ENCODE measurements at regions not wholly inside any gene's neighbourhood (a gene's known extent, or its start where the extent isn't known, plus 50 kb on each side); places are given as distances from the start of the nearest gene placed in this dataset.
"Not testable (repeated sequence)": the region's sequence is repeated elsewhere in the genome, so short reads cannot be mapped to it uniquely, and the experiment has no call there.

GRCh38 chr12:74033531-74033930, 504.1 kb upstream of the ATXN7L3B start:
- Histone ChIP-seq H3K27me3 (ENCODE audit: control insufficient read depth, insufficient read depth, low read length) (no peaks in the 10 kb centered on the region), H3K27ac (ENCODE audit: low read depth, low read length) (no peak overlapping the region), H3K9me3 (ENCODE audit: control insufficient read depth, insufficient read depth, low read length) (peaks cover 10% of the 10 kb centered on the region; the same call in 1 of the 2 replicates), H3K4me3 (ENCODE audit: low read depth, low read length) (no peak overlapping the region)
- DNase-seq (ENCODE audit: low read depth, low spot score), result no peak
- ChIA-PET POLR2A (no interaction called here), CTCF (no interaction called here)
- TF ChIP-seq CTCF (IDR thresholded peaks at IDR 0.05; ENCODE audit: low read depth, low read length), result no peak

- H3K4me3 ChIP-seq (ENCODE audit: low read depth, low read length); DNase-seq (ENCODE audit: low read depth, low spot score); H3K27me3 ChIP-seq (ENCODE audit: control insufficient read depth, insufficient read depth, low read length); H3K27ac ChIP-seq (ENCODE audit: low read depth, low read length); CTCF ChIA-PET; POLR2A ChIA-PET: not testable (repeated sequence)
- peaks cover 13% of the 10 kb centered on the region; the same call in 1 of the 2 replicates for H3K9me3 ChIP-seq (ENCODE audit: control insufficient read depth, insufficient read depth, low read length)
These were observed 498.5 kb upstream of the ATXN7L3B start for GRCh38 chr12:74039138-74039537.

GRCh38 chr12:74043343-74043742, 494.3 kb upstream of the ATXN7L3B start:
- TF ChIP-seq CTCF (IDR thresholded peaks at IDR 0.05; ENCODE audit: low read depth, low read length), result no peak
- H3K4me3 ChIP-seq (ENCODE audit: low read depth, low read length), result no peak overlapping the region
- peaks cover 10% of the 10 kb centered on the region; the same call in 1 of the 2 replicates for H3K9me3 ChIP-seq (ENCODE audit: control insufficient read depth, insufficient read depth, low read length)
- H3K27me3 ChIP-seq (ENCODE audit: control insufficient read depth, insufficient read depth, low read length), result no peaks in the 10 kb centered on the region
- no peak overlapping the region for H3K27ac ChIP-seq (ENCODE audit: low read depth, low read length)
- ChIA-PET CTCF (no interaction called here), POLR2A (no interaction called here)
- DNase-seq (ENCODE audit: low read depth, low spot score), result no peak

GRCh38 chr12:74049348-74049747, 488.3 kb upstream of the ATXN7L3B start:
- ChIA-PET CTCF (no interaction called here), POLR2A (no interaction called here)
- H3K9me3 ChIP-seq (ENCODE audit: control insufficient read depth, insufficient read depth, low read length), result peaks cover 5% of the 10 kb centered on the region; the same call in 1 of the 2 replicates
- H3K4me3 ChIP-seq (ENCODE audit: low read depth, low read length), result no peak overlapping the region
- H3K27me3 ChIP-seq (ENCODE audit: control insufficient read depth, insufficient read depth, low read length), result no peaks in the 10 kb centered on the region
- no peak for TF ChIP-seq CTCF (IDR thresholded peaks at IDR 0.05; ENCODE audit: low read depth, low read length)
- no peak overlapping the region for H3K27ac ChIP-seq (ENCODE audit: low read depth, low read length)
- DNase-seq (ENCODE audit: low read depth, low spot score), result no peak

DNA sequence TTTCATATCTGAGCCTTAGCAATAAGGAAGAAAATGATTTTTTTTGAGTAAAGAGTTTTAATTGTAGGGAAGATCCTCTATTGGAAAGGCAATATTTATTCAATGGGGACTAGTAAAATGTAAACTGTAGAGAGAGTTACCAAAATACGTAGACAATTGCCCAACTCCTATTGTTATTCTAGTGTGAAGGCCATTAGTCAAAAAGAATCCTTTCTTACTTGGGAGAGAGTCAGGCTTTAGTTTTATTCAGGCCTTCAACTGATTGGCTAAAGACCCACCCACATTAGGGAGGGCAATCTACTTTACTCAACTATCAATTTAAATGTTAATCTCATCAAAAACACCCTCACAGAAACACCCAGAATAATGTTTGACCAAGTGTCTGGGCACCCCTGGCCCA, 485.8 kb upstream of the ATXN7L3B start:
- TF ChIP-seq CTCF (IDR thresholded peaks at IDR 0.05; ENCODE audit: low read depth, low read length), result no peak

DNA sequence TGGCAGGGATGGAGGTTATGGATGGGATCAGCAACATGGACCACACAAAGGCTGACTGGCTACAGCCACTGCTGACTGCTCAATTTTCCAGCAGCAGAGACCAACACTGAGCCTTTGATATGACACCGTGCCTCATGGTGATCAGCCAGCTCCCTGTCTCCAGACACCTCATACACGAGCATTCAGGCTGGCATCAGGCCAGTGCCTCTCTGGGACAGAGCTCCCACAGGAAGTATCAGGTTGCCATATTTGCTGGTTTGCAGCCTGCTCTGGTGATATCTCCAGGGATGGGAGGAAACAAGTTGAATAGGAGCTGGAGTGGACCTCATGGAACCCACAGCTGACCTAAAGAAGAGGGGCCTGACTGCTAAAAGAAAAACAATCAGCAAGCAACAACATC, 471.2 kb upstream of the ATXN7L3B start:
- H3K9me3 ChIP-seq (ENCODE audit: control insufficient read depth, insufficient read depth, low read length), result peaks cover 17% of the 10 kb centered on the region; the same call in 1 of the 2 replicates
- ChIA-PET CTCF (no interaction called here), POLR2A (no interaction called here)
- no peak for TF ChIP-seq CTCF (IDR thresholded peaks at IDR 0.05; ENCODE audit: low read depth, low read length)
- no peak overlapping the region for H3K4me3 ChIP-seq (ENCODE audit: low read depth, low read length)
- no peak for DNase-seq (ENCODE audit: low read depth, low spot score)
- no peak overlapping the region for H3K27ac ChIP-seq (ENCODE audit: low read depth, low read length)
- H3K27me3 ChIP-seq (ENCODE audit: control insufficient read depth, insufficient read depth, low read length), result no peaks in the 10 kb centered on the region

More for the DNA sequence above, 485.8 kb upstream of the ATXN7L3B start:
- DNase-seq (ENCODE audit: low read depth, low spot score), result no peak
- POLR2A ChIA-PET, result no interaction called here
- Histone ChIP-seq H3K4me3 (ENCODE audit: low read depth, low read length) (no peak overlapping the region), H3K9me3 (ENCODE audit: control insufficient read depth, insufficient read depth, low read length) (peaks cover 5% of the 10 kb centered on the region; the same call in 1 of the 2 replicates), H3K27ac (ENCODE audit: low read depth, low read length) (no peak overlapping the region), H3K27me3 (ENCODE audit: control insufficient read depth, insufficient read depth, low read length) (no peaks in the 10 kb centered on the region)
- CTCF ChIA-PET, result no interaction called here

All from AG04450 (cell line).